GM19023 (cell line): ENCODE measurements at regions not wholly inside any gene's neighbourhood (a gene's known extent, or its start where the extent isn't known, plus 50 kb on each side); places are given as distances from the start of the nearest gene placed in this dataset.

ENCODE experiments used
- ATAC-seq: cut with Tn5 transposase; IDR thresholded peaks from one replicate; pipeline ENCODE4 v1.9.1; 2021; ENCODE audit warnings: mild to moderate bottlenecking, moderate library complexity; ENCODE audit not compliant: unreplicated experiment

GRCh38 chr14:29030970-29031369 is 264.4 kb downstream of the FOXG1 start:
- ATAC-seq = no peak

- ATAC-seq = no peak
Measured at GRCh38 chr14:29035134-29035533, 268.5 kb downstream of the FOXG1 start.

DNA sequence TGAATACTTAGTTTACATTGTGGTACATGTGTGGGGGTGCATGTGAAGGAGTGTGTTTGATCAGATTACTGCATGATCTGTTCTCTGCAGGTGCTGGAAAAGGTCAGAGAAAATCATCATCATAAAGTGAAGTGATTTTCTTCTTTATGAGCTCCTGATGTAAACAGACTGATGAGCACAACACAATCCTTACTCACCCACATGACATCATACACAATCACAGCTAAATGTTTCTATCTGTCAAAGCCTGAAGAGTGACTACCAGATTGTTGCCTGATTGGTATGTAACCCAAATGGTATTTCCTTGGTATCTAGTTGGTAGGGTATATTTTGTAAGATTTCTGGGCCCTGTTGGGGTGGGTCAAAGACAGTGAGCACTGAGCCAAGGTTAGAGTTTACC is 270.8 kb downstream of the FOXG1 start:
- ATAC-seq = no peak

DNA sequence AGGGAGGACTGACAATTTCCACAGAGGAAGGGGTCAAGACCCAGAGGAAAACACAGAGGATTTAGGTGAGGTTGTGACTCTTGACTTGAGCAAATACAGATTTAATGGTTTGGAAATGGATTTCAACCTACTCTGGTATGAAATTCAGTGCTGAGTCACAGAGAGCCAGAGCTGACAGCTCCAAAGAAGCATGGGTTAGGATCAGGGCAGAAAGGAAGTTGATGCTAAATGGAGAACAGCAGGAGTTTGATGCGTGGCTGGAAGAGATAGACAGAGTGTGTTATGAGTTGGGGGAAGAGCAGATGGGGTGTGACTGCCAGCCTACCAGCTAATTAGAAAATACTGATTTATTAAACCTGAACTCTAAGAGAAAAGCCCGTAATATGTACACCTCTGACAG is 272.6 kb downstream of the FOXG1 start:
- no peak for ATAC-seq

- no peak for ATAC-seq
Measured at GRCh38 chr14:29042551-29042950, 276.0 kb downstream of the FOXG1 start.

- no peak for ATAC-seq
Measured at GRCh38 chr14:29043737-29044136, 277.1 kb downstream of the FOXG1 start.

- no peak for ATAC-seq
Measured at GRCh38 chr14:29045237-29045636, 278.6 kb downstream of the FOXG1 start.

GRCh38 chr14:29054119-29054518 is 287.5 kb downstream of the FOXG1 start:
- ATAC-seq = no peak

- no peak for ATAC-seq
Measured at GRCh38 chr14:29056041-29056566, 289.5 kb downstream of the FOXG1 start.

DNA sequence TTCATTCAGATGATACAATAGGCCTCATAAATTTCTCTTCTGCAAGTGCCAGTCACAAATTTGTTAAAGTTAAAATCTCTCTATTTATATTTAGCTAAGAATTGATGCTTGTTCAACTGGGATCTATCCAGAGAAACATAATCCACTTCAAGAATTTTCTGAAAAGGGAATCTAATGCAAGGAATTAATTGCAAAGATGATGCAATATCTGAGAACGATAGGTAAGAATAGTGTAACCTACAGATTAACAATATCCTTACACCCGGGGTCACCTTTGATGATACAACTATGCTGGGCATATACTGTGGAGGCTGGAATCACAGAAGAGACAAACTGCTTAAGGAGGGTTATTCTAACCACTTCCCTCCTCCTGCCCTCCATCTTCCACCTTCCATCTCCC is 295.1 kb downstream of the FOXG1 start:
- no peak for ATAC-seq

DNA sequence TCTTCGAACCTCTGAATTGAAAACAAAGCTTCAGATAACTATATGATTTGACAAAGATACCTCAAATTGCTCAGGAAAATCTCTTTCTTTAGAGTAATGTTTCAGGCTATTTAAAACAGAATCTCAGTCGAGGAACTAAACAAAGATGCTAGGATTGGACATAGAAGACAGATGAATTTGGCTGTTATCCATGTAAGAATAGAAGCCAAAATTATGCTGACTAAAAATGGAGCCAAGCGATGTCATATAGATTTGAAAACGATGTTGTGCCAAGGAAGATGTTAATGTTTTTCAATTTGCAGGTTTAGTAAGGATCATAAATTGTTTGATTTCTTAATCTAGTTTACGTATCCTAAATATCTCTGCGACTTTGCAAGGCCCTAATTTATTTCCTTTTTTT is 295.9 kb downstream of the FOXG1 start:
- no peak for ATAC-seq

GRCh38 chr14:29062976-29063375 is 296.4 kb downstream of the FOXG1 start:
- no peak for ATAC-seq

DNA sequence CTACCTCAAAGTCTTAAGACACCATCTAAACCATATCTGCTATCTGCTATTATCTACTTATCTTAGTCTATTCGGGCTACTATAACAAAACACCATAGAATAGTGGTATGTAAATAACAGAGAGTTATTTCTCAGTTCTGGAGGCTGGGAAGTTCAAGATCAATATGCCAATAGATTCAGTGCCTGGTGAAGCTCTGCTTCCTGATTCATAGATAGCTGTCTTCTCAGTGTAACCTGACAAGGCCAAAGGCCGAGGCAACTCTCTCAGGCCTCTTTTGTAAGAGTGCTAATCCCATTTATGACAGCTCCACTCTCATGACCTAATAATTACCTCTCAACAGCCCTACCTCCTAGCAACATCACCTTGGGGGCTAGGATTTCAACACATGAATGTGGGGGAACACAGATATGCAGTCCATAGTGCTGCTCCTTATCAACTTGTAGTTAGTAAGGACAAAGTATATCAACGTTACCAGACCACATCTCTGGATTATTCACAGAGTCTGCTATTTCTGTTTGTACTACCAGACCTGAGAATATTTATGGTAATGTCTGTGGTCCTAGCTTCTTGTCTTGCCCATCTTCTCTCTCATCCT is 297.8 kb downstream of the FOXG1 start:
- no peak for ATAC-seq

DNA sequence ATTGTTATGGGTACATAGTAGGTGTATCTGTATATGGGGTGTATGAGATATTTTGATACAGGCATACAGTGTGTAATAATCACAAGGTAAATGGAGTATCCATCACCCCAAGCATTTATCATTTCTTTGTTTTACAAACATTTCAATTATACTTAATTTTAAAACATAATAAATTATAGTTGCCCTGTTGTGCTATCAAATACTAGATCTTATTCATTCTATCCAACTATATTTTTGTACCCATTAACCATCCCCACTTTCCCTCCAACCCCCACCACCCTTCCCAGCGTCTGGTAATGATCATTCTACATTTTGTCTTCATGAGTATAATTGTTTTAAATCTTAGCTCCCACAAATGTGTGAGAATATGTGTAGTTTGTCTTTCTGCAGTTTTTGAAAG is 302.6 kb downstream of the FOXG1 start:
- no peak for ATAC-seq

DNA sequence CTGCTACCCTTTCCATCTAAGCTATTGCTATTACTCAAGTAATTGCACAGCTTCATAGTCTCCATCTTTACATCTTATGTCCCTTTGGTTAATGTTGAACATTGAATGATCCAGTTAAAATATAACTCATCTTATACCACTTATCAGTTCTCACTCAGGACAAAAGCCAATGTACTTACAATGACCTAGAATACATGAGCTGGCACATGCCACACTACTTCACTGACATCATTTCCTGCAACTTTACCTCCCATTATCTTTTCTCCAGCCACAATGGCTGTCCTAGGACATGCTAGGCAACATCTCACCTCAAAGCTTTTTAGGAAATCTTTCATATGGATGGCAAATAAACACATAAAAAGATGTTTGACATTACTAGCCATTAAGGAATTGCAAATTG is 309.2 kb downstream of the FOXG1 start:
- ATAC-seq = no peak

DNA sequence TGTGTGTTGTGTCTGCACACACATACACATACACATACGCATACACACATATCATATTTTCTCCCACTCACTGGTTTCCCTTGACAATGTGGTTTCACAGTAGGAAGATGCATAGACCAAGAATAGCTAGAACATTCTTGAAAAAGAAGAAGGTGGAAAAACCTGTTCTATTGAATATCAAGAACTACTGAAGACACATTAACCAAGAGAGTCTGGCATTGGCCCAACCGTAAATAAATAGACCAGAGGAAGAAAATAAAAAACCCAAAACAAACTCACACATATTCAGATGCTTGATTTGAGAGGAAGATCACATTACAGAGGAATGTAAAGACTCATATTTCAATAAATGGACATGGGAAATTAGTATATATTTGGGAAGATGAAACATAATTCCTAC is 311.3 kb downstream of the FOXG1 start:
- ATAC-seq = no peak

GRCh38 chr14:29078810-29079522 is 312.4 kb downstream of the FOXG1 start:
- ATAC-seq = no peak

GRCh38 chr14:29085546-29085945 is 319.0 kb downstream of the FOXG1 start:
- no peak for ATAC-seq

GRCh38 chr14:29089849-29090248 is 323.3 kb downstream of the FOXG1 start:
- no peak for ATAC-seq

GRCh38 chr14:29092121-29092520 is 325.5 kb downstream of the FOXG1 start:
- no peak for ATAC-seq

DNA sequence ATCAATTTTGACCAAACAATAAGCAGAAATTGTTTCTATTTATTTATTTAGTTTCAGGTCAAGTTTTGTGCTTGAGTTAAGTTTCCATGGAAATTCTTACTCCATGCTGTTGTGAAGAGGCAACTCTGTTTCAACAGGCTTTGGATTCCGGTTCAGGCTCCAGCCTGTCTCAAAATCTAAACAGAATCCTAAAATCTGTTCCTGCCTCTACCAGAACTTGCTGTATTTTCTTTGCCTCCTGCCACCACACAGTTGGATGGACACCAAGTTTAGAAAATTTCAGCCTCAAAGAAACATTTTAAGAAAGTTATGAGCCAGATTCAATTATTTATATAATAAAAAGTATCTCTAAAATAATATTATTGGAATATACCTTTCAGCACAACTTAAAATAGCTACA is 330.9 kb downstream of the FOXG1 start:
- ATAC-seq = no peak

DNA sequence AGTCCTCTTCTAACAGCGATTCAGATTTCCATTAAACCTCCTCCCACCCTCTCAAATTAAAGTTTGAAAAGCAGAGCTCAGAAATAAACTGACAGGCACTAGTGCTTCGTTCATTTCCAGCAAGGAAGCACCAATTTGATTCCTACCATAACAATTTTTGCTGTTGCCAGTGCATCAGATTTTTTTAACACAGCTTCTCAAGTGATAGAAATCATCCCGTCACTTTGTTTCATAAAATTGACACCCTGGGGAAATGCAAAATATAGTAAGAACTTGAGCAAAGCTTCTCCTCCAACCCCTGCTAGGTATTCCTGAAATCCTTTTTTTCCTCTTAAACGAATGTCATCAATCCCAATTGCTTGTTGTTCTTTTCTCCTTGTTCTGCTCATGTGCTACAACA is 332.1 kb downstream of the FOXG1 start:
- ATAC-seq = no peak

DNA sequence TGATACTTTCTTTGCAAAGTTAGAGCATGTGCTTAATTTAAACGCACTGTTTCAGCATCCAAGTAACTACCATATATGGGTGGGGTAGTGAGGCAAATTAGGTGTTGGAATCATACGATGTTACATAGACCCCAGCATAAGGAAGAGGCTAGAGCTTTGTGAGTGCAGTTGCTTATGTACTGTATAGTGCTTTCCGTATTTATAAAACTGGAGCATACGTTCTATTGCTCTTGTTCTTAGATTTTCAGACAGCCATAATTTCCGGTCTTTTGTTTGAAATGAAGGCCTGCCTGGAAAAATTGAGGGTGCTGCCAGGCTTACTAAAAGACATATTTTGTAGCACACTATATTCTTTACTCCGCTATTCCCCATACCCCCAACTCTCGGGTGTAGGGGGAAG is 335.7 kb downstream of the FOXG1 start:
- ATAC-seq = no peak
